ENCODE measurements at regions not wholly inside any gene's neighbourhood (a gene's known extent, or its start where the extent isn't known, plus 50 kb on each side); places are given as distances from the start of the nearest gene placed in this dataset.

DNA sequence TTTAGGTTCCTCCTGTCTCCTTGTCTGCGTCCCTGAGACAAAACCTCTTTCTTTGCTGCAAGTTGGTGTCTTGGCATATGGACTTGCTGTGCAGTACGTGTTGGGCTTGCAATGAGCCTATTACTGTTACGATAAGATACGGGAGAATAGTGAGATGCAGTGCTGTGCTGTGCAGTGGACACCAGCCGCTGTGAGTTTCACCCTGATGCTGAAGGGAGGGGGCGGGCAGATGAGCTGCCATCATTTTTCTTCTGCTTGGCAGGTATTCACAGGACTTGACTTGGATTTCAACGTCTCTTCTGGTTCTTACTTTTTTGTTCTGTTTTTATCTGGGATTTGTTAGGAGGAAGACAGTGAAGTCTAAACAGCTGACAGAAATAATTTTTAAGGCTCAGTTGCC lies 257.1 kb upstream of the PITRM1 start:
- no peak for DNase-seq (ENCODE audit: low read depth)

DNA sequence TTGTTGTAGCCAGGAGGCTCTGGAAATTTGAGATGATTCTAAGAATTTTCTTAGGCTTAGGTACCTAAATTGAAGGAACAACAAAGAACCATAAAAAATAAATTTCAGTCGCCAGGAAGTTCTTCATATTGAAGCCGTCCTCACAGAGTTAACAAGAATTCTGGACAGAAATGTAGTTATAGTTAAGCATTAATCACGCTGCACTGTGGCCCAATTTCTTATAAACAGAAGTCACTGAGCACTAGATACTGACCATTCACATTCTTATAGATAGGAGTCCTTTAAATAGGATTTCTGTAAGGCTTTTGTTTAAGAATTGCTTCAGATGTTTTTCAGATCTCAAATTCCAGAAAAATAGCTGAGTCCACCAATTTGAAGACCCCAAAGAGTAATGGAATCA lies 256.2 kb upstream of the PITRM1 start:
- no peak for TF ChIP-seq CTCF (IDR thresholded peaks at IDR 0.05; ENCODE audit: low read length, missing control alignments)
- no peak for DNase-seq (ENCODE audit: low read depth)
- no peak overlapping the region for H3K4me3 ChIP-seq (replicated peaks; ENCODE audit: low read depth, low read length)

More for the DNA sequence above, 257.1 kb upstream of the PITRM1 start:
- TF ChIP-seq CTCF (IDR thresholded peaks at IDR 0.05; ENCODE audit: low read length, missing control alignments) = no peak
- no peak overlapping the region for H3K4me3 ChIP-seq (replicated peaks; ENCODE audit: low read depth, low read length)

DNA sequence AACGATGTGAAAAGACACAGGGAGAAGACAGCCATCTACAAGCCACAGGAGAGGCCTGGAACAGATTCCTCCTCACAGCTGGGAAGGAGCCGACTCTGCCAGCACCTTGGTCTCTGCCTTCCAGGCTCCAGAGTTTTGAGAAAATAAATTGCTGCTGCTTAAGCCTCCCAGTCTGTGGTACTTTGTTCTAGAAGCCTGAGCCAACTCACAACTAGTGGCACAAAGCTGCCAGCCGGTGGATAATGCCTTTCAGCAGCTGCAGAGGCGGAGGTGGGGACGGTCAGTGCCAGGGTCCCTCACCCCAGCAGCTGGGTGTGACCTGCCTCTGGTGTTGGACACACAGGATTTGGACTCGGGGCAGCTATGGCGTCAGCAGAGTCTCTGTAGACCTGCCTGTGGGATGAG lies 255.4 kb upstream of the PITRM1 start:
- no peak for TF ChIP-seq CTCF (IDR thresholded peaks at IDR 0.05; ENCODE audit: low read length, missing control alignments)
- DNase-seq (ENCODE audit: low read depth) = no peak
- H3K4me3 ChIP-seq (replicated peaks; ENCODE audit: low read depth, low read length) = no peak overlapping the region

DNA sequence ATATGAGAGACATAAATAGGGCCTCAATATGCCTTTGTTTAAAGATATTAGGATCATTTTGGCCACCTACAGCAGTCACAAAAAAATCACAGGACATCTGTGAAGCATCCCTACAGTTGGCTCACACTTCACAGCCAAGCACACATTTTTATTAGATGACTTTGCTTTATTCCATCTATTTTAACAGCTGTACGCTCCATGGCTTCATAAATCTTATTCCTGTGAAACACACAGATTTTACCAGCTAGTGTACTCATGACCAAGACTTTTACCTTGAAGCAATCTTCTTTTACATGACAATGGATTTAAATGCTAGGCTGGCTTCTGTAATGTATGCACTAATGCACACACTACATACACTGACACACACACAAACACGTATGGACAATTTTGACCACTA lies 254.8 kb upstream of the PITRM1 start:
- DNase-seq (ENCODE audit: low read depth) = no peak
- no peak overlapping the region for H3K4me3 ChIP-seq (replicated peaks; ENCODE audit: low read depth, low read length)
- TF ChIP-seq CTCF (IDR thresholded peaks at IDR 0.05; ENCODE audit: low read length, missing control alignments) = no peak

DNA sequence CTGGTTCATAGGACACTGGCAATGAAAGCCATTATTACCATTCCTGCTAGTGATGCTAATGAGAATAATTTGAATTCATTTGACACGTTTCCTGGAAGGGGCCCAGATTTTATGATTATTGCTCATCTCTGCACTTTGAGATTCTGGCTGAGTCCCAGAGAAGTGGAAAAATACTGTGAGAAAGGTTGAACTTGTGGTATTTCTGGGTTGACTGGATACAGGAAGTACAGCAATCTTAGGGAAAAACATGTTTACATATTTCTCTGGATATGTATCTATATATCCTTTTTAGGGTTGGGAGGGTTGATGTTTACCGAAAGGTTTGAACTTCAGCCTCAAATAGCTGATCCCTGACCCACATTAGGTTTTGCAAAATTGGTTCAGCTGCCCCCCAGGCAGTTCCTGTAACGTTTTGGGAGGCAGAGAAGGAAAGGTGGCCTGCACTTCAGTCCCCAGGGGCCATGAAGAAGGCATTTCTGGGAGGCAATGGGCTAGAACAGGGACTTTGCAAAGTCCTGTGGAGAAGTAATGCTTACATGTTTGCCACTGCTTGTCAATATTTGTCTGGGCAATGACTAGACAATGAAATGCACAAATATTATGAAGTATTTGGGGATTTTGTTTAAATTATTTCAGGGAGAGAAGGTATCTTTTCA lies 253.7 kb upstream of the PITRM1 start:
- TF ChIP-seq CTCF (IDR thresholded peaks at IDR 0.05; ENCODE audit: low read length, missing control alignments) = no peak
- H3K4me3 ChIP-seq (replicated peaks; ENCODE audit: low read depth, low read length) = no peak overlapping the region
- peak; percentile 83 for DNase-seq (ENCODE audit: low read depth)

DNA sequence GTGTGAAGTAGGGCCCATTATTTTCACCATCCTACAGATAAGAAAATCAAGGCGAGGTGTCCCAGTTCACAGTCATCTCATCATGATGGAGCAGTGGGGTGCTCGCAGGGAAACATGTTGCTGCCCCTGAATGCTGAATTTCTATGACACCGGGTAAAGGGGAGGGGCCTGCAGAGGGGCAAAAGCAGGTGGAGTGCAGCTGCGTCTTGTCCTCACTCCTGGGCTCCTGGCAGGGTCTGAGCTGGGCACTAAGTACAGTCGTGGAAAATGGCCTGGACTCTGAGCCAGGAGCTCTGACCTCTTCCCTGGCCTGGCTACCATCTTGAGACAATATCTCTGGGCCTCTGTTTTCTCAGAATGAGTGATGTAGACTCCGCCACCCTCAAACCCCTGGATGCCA lies 253.1 kb upstream of the PITRM1 start:
- TF ChIP-seq CTCF (IDR thresholded peaks at IDR 0.05; ENCODE audit: low read length, missing control alignments) = no peak
- DNase-seq (ENCODE audit: low read depth) = no peak
- H3K4me3 ChIP-seq (replicated peaks; ENCODE audit: low read depth, low read length) = no peak overlapping the region

GRCh38 chr10:3425261-3425660 lies 252.7 kb upstream of the PITRM1 start:
- TF ChIP-seq CTCF (IDR thresholded peaks at IDR 0.05; ENCODE audit: low read length, missing control alignments) = no peak
- DNase-seq (ENCODE audit: low read depth) = no peak
- no peak overlapping the region for H3K4me3 ChIP-seq (replicated peaks; ENCODE audit: low read depth, low read length)
